ENCODE measurements at regions not wholly inside any gene's neighbourhood (a gene's known extent, or its start where the extent isn't known, plus 50 kb on each side); places are given as distances from the start of the nearest gene placed in this dataset.
"Not testable (repeated sequence)": the region's sequence is repeated elsewhere in the genome, so short reads cannot be mapped to it uniquely, and the experiment has no call there.

GRCh38 chr3:16069149-16069922 is 105.1 kb upstream of the GALNT15 start:
- POLR2A ChIA-PET, result no interaction called here

GRCh38 chr3:16070707-16071106 is 103.8 kb upstream of the GALNT15 start:
- no peak for DNase-seq (ENCODE audit: extremely low spot score)
- no peak for TF ChIP-seq SP1 (IDR thresholded peaks at IDR 0.05)
- TF ChIP-seq FOXK2 (IDR thresholded peaks at IDR 0.05), result no peak
- no peak for TF ChIP-seq ARNT (IDR thresholded peaks at IDR 0.05)

More at GRCh38 chr3:16069149-16069922, 105.1 kb upstream of the GALNT15 start:
- CTCF ChIA-PET, result no interaction called here
- DNase-seq (ENCODE audit: extremely low spot score), result no peak
- no peak for TF ChIP-seq HDGF (IDR thresholded peaks at IDR 0.05; ENCODE audit: borderline replicate concordance)
- no peak for TF ChIP-seq PKNOX1 (IDR thresholded peaks at IDR 0.05)
- TF ChIP-seq LEF1 (IDR thresholded peaks at IDR 0.05; ENCODE audit: borderline replicate concordance), result no peak
- TF ChIP-seq FOXA1 (IDR thresholded peaks at IDR 0.05), result no peak
- no peak for TF ChIP-seq CTBP1 (IDR thresholded peaks at IDR 0.05; ENCODE audit: borderline replicate concordance)
- no peak for TF ChIP-seq ELF4 (IDR thresholded peaks at IDR 0.05)
- TF ChIP-seq ZNF384 (IDR thresholded peaks at IDR 0.05), result no peak
- TF ChIP-seq FOXK2 (IDR thresholded peaks at IDR 0.05), result no peak
- no peak for TF ChIP-seq TARDBP (IDR thresholded peaks at IDR 0.05)
- TF ChIP-seq BHLHE40 (IDR thresholded peaks at IDR 0.05; ENCODE audit: borderline replicate concordance), result no peak
- TF ChIP-seq FOXM1 (IDR thresholded peaks at IDR 0.05; ENCODE audit: borderline replicate concordance), result no peak
- TF ChIP-seq L3MBTL2 (conservative IDR thresholded peaks at IDR 0.05), result no peak
- TF ChIP-seq SUZ12 (IDR thresholded peaks at IDR 0.05), result no peak
- no peak for TF ChIP-seq SP1 (IDR thresholded peaks at IDR 0.05)
- TF ChIP-seq NFRKB (IDR thresholded peaks at IDR 0.05), result no peak
- no peak for TF ChIP-seq ARNT (IDR thresholded peaks at IDR 0.05)

GRCh38 chr3:16071206-16071605 is 103.3 kb upstream of the GALNT15 start:
- ChIA-PET CTCF (interaction anchor here (0.6 kb wide), 1 partner anchor 219 kb away, joined by 3 read pairs; no protein-coding TSS in a partner anchor), POLR2A (no interaction called here)
- TF ChIP-seq PKNOX1 (IDR thresholded peaks at IDR 0.05) (no peak), HDGF (IDR thresholded peaks at IDR 0.05; ENCODE audit: borderline replicate concordance) (no peak), FOXA1 (IDR thresholded peaks at IDR 0.05) (no peak), CTBP1 (IDR thresholded peaks at IDR 0.05; ENCODE audit: borderline replicate concordance) (no peak), SUZ12 (IDR thresholded peaks at IDR 0.05) (no peak), BHLHE40 (IDR thresholded peaks at IDR 0.05; ENCODE audit: borderline replicate concordance) (no peak), LEF1 (IDR thresholded peaks at IDR 0.05; ENCODE audit: borderline replicate concordance) (no peak), ZNF384 (IDR thresholded peaks at IDR 0.05) (no peak), FOXM1 (IDR thresholded peaks at IDR 0.05; ENCODE audit: borderline replicate concordance) (no peak), ARNT (IDR thresholded peaks at IDR 0.05) (no peak), ELF4 (IDR thresholded peaks at IDR 0.05) (no peak), SP1 (IDR thresholded peaks at IDR 0.05) (no peak), TARDBP (IDR thresholded peaks at IDR 0.05) (no peak), L3MBTL2 (conservative IDR thresholded peaks at IDR 0.05) (no peak), NFRKB (IDR thresholded peaks at IDR 0.05) (no peak), FOXK2 (IDR thresholded peaks at IDR 0.05) (no peak)
- no peak for DNase-seq (ENCODE audit: extremely low spot score)

More at GRCh38 chr3:16070707-16071106, 103.8 kb upstream of the GALNT15 start:
- CTCF ChIA-PET, result no interaction called here
- POLR2A ChIA-PET, result no interaction called here

GRCh38 chr3:16072420-16073110 is 101.9 kb upstream of the GALNT15 start:
- POLR2A ChIA-PET, result no interaction called here
- no peak for DNase-seq (ENCODE audit: extremely low spot score)
- CTCF ChIA-PET, result interaction anchor here (0.6 kb wide), 1 partner anchor 85 kb away, joined by 3 read pairs; no protein-coding TSS in a partner anchor

GRCh38 chr3:16073203-16073602 is 101.3 kb upstream of the GALNT15 start:
- no peak for TF ChIP-seq LEF1 (IDR thresholded peaks at IDR 0.05; ENCODE audit: borderline replicate concordance)
- no peak for TF ChIP-seq BHLHE40 (IDR thresholded peaks at IDR 0.05; ENCODE audit: borderline replicate concordance)
- TF ChIP-seq FOXM1 (IDR thresholded peaks at IDR 0.05; ENCODE audit: borderline replicate concordance), result no peak
- TF ChIP-seq FOXK2 (IDR thresholded peaks at IDR 0.05), result no peak
- no peak for TF ChIP-seq SP1 (IDR thresholded peaks at IDR 0.05)
- no peak for TF ChIP-seq ZNF384 (IDR thresholded peaks at IDR 0.05)
- no peak for TF ChIP-seq FOXA1 (IDR thresholded peaks at IDR 0.05)
- TF ChIP-seq L3MBTL2 (conservative IDR thresholded peaks at IDR 0.05), result no peak
- TF ChIP-seq TARDBP (IDR thresholded peaks at IDR 0.05), result no peak
- no peak for TF ChIP-seq ELF4 (IDR thresholded peaks at IDR 0.05)
- ChIA-PET CTCF (interaction anchor here (0.6 to 0.7 kb wide), 2 partner anchors 13 to 86 kb away, joined by 3 read pairs; no protein-coding TSS in a partner anchor), POLR2A (no interaction called here)
- DNase-seq (ENCODE audit: extremely low spot score), result no peak

More at GRCh38 chr3:16072420-16073110, 101.9 kb upstream of the GALNT15 start:
- no peak for TF ChIP-seq ELF4 (IDR thresholded peaks at IDR 0.05)
- no peak for TF ChIP-seq FOXA1 (IDR thresholded peaks at IDR 0.05)
- no peak for TF ChIP-seq FOXK2 (IDR thresholded peaks at IDR 0.05)
- no peak for TF ChIP-seq TARDBP (IDR thresholded peaks at IDR 0.05)
- TF ChIP-seq NFRKB (IDR thresholded peaks at IDR 0.05), result no peak
- no peak for TF ChIP-seq CTBP1 (IDR thresholded peaks at IDR 0.05; ENCODE audit: borderline replicate concordance)
- TF ChIP-seq LEF1 (IDR thresholded peaks at IDR 0.05; ENCODE audit: borderline replicate concordance), result no peak
- TF ChIP-seq BHLHE40 (IDR thresholded peaks at IDR 0.05; ENCODE audit: borderline replicate concordance), result no peak
- TF ChIP-seq SUZ12 (IDR thresholded peaks at IDR 0.05), result no peak
- TF ChIP-seq L3MBTL2 (conservative IDR thresholded peaks at IDR 0.05), result no peak
- no peak for TF ChIP-seq HDGF (IDR thresholded peaks at IDR 0.05; ENCODE audit: borderline replicate concordance)
- TF ChIP-seq SP1 (IDR thresholded peaks at IDR 0.05), result no peak
- no peak for TF ChIP-seq FOXM1 (IDR thresholded peaks at IDR 0.05; ENCODE audit: borderline replicate concordance)
- no peak for TF ChIP-seq ARNT (IDR thresholded peaks at IDR 0.05)

GRCh38 chr3:16073990-16074671 is 100.3 kb upstream of the GALNT15 start:
- CTCF ChIA-PET; DNase-seq (ENCODE audit: extremely low spot score); POLR2A ChIA-PET: not testable (repeated sequence)

Measured in HEK293T (cell line).